ENCODE measurements at regions not wholly inside any gene's neighbourhood (a gene's known extent, or its start where the extent isn't known, plus 50 kb on each side); places are given as distances from the start of the nearest gene placed in this dataset.
"Not testable (repeated sequence)": the region's sequence is repeated elsewhere in the genome, so short reads cannot be mapped to it uniquely, and the experiment has no call there.

DNA sequence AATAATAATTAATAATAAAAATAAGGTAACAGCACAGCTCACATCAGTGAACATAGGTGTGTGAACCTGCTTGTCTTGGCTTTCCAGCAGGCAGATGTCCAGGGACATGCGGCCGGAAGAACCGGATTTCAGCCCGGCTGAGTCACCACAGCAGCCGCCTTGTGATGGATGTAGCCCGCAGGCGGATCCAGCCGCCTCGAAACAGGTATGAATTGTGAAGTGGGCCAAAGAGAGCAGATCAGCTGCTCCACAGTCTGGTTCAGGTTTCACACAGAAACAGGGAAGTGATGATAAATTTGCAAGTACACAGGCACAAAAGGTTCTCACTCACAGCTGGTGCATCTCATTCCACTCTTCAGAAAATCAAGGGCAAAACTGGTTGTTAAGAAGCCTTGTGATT lies 55.1 kb downstream of the ID4 start:
- TF ChIP-seq, protein P1, sequence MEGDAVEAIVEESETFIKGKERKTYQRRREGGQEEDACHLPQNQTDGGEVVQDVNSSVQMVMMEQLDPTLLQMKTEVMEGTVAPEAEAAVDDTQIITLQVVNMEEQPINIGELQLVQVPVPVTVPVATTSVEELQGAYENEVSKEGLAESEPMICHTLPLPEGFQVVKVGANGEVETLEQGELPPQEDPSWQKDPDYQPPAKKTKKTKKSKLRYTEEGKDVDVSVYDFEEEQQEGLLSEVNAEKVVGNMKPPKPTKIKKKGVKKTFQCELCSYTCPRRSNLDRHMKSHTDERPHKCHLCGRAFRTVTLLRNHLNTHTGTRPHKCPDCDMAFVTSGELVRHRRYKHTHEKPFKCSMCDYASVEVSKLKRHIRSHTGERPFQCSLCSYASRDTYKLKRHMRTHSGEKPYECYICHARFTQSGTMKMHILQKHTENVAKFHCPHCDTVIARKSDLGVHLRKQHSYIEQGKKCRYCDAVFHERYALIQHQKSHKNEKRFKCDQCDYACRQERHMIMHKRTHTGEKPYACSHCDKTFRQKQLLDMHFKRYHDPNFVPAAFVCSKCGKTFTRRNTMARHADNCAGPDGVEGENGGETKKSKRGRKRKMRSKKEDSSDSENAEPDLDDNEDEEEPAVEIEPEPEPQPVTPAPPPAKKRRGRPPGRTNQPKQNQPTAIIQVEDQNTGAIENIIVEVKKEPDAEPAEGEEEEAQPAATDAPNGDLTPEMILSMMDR (conservative IDR thresholded peaks at IDR 0.05): no peak
- TF ChIP-seq ZFX (IDR thresholded peaks at IDR 0.05): no peak
- peak overlapping the region; percentile 21; the same call in 1 of the 2 replicates for H3K27ac ChIP-seq

DNA sequence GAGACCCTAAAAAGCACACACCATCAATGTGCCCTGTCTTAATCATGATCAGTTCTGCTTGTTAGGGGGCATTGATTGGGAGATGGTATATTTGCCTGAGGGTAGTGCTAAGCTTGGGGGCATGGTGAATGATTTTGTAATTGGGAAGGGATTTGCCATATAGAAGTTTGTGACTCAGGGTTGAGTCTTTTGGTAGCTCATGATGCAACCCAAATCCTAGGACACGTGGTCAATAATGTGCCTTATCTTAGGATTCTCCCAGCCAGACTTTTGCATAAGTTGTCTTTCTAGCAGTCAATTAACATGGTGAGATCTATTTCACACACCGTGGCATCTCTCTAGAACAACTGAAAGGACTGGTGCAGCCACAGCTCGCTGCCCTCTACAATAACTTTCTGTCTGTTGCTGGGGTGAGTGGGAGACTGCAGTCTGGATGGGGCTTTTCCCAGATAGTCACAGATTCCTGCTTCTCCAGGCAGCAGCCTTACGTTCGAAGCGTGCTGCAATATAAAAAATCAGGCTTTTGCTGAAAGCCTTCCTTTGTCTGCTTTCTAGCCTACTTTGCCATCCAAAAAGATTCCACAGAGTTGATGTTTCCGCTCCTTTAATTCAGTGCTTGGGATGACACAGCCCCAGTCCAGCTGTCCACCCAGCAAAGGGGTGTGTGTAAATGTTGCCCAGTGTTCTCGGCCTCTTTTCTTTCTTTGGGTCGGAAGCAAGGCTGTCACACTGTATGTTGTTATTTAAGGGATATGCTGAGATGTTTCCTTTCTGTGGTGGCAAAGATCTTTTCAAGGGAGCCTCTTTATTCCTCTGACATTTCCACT lies 58.9 kb downstream of the ID4 start:
- H3K27ac ChIP-seq: no peak overlapping the region

DNA sequence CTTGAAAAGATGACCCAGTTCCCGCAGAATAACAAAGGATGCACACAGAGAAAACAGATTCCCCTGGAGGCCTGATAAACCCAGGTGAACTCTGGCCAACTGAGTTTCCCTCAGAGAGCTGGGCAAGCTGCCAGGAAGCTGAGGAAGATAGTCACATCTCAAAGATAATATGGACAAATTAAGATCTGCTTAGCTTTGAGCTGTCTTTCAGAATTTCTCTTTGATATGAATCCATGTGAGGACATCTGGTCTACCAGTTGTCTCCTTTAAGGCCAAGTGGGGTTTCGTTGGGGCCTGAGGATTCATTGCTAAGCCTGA lies 59.5 kb downstream of the ID4 start:
- TF ChIP-seq, protein P1 (conservative IDR thresholded peaks at IDR 0.05): no peak
- no peak for TF ChIP-seq ZFX (IDR thresholded peaks at IDR 0.05)
- no peak overlapping the region for H3K27ac ChIP-seq

More for the DNA sequence above, 58.9 kb downstream of the ID4 start:
- TF ChIP-seq, protein P1 (conservative IDR thresholded peaks at IDR 0.05): no peak
- no peak for TF ChIP-seq ZFX (IDR thresholded peaks at IDR 0.05)

DNA sequence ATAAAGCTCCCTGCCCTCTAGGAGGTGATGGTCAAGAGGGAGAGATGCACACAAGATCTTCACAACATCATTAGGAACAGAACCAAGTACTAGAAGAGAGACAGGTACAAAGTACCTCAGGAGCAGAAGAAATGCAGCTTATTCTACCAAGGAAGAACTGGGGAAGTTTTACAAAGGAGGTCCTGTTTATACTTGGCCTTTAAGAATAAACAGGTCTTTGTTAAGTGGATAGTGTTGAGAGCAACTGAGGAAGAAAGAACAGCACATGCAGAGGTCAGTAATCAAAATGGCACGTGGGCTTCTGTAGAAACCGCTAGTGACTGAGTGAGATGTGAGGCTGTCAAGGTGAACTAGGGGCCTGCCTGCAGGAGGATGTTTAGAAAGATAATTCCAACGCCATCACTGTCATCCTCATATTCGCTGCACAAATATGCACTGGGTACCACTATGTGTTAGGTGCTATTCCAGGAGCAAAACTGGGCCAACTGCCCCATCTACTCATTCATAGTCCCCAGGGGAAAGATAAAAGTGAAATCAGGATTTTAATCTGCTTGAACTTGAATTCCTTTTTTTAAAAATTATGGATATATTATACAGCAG lies 61.1 kb downstream of the ID4 start:
- H3K27ac ChIP-seq: no peak overlapping the region
- TF ChIP-seq, protein P1 (conservative IDR thresholded peaks at IDR 0.05): no peak
- TF ChIP-seq ZFX (IDR thresholded peaks at IDR 0.05): no peak

DNA sequence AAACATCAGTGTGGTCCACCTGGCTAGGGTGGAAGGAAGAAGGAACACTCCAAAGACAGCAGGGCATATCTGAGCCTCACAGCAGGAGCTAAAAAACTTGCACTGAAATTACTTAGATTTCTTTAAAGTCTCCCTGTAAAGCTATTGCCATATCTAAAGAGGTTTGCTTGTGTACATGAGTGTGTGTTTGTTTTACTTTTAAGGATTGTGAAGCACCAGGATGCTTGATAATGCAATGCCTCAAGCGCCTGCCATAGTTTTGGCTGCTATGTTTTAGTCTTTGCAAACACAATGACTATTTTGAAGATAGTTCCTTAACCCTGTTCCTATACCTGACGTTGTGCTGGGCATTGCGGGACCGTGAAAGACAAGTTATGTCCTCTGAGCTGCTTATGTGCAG lies 65.0 kb downstream of the ID4 start:
- H3K27ac ChIP-seq: no peak overlapping the region
- TF ChIP-seq ZFX (IDR thresholded peaks at IDR 0.05): no peak
- TF ChIP-seq, protein P1 (conservative IDR thresholded peaks at IDR 0.05): no peak

DNA sequence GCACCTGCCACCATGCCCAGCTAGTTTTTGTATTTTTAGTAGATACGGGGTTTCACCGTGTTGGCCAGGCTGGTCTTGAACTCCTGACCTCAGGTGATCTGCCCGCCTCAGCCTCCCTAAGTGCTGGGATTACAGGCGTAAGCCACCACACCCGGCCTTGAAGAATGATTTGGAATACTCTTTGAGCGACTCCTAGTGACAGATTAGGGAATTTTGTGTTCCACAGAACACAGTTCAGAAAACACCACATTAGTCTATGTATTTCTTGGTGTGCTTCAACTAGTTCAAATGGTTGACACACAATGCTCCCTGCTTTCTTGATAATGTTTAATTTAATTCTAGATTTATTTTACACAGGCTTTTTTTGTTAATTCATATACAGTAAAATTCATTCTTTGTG lies 67.2 kb downstream of the ID4 start:
- TF ChIP-seq, protein P1 (conservative IDR thresholded peaks at IDR 0.05): peak; percentile 65
- not testable (repeated sequence) for H3K27ac ChIP-seq

DNA sequence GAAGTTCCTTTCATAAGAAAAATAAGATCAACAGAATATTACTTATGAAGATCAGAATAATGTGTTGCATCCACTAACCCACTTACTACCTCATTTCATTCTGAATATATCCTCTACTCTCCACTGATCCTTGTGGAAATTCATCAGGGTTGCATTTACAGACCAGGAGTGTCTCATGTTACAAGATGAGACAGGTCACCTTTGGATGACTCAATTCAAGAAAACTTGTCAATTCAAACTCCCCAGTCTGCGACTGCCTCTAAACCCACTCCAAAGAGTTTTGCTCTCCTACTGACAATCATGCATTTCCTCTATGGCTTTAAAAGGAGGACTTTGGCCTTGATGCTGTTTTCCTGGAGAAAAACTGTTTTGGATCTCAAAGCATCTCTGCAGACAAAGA lies 68.4 kb downstream of the ID4 start:
- TF ChIP-seq ZFX (IDR thresholded peaks at IDR 0.05): no peak
- TF ChIP-seq, protein P1 (conservative IDR thresholded peaks at IDR 0.05): no peak
- H3K27ac ChIP-seq: no peak overlapping the region

Data from C4-2B (cell line).